K562 (cell line): ENCODE measurements at regions not wholly inside any gene's neighbourhood (a gene's known extent, or its start where the extent isn't known, plus 50 kb on each side); places are given as distances from the start of the nearest gene placed in this dataset.

Experiments
- ATAC-seq: fragments of 200-7000 bp; cut with Tn5 transposase; 3 replicates; pipeline ENCODE4 v1.9.1; 2020; ENCODE audit warnings: moderate library complexity
- BruUV-seq: library from RNA; stranded (reverse); fragments of 400-500 nt; replicated peaks from 2 replicates; lab custom pipeline; 2021; lab: Mats Ljungman, UMichigan
- CTCF ChIA-PET: fragments of 300-600 bp; formaldehyde crosslinking; extraction: SDS; loops from one replicate; lab custom pipeline; 2021; ENCODE audit warnings: low intra/inter-chr PET ratio; lab: Yijun Ruan, JAX
- POLR2A ChIA-PET: fragments of 300-600, 350-650 bp; sonication (Branson Sonifier 250); formaldehyde crosslinking; extraction: SDS; loops from one replicate; lab custom pipeline; 2021; ENCODE audit warnings: antibody characterized with exemption, inconsistent platforms; lab: Yijun Ruan, JAX
- DNase-seq, 4 experiments: peaks; one replicate each; pipeline versions ENCODE4 v3.0.0 to v3.0.0-alpha.2; 2011 to 2018; ENCODE audit warnings: low spot score in 3 of 4, mixed read lengths in 3 of 4; ENCODE audit errors: extremely low read depth in 1 of 4
- FAIRE-seq: peaks from 2 replicates; lab custom pipeline; 2011; peaks lifted over from hg19 to GRCh38; lab: Jason Lieb, UNC
- H2AFZ ChIP-seq: 2 replicates; pipeline ENCODE4 v1.6.0; 2011; ENCODE audit warnings: low read depth, low read length, control low read depth, inconsistent platforms
- H3K27ac ChIP-seq: fragments of 200-600 bp; 3 replicates; pipeline ENCODE4 v1.8.0; 2011; ENCODE audit warnings: low read depth, mild to moderate bottlenecking, control low read depth, inconsistent platforms, low read length, moderate library complexity, mixed read lengths; ENCODE audit errors: extremely low read depth
- H3K27me3 ChIP-seq, 2 experiments: fragments of 300-600 bp in 1 of 2; 2 replicates in 1 of 2; 3 replicates in 1 of 2; pipeline versions ENCODE4 v1.6.0 to v1.8.0; 2011; ENCODE audit warnings: inconsistent platforms in 2 of 2, low read length in 2 of 2, mild to moderate bottlenecking in 1 of 2, mixed read lengths in 1 of 2, moderate library complexity in 1 of 2; ENCODE audit not compliant: control insufficient read depth in 2 of 2, insufficient read depth in 2 of 2
- H3K36me3 ChIP-seq: fragments of 300-600 bp; 3 replicates; pipeline ENCODE4 v1.8.0; 2011; ENCODE audit warnings: mild to moderate bottlenecking, low read length, inconsistent platforms; ENCODE audit not compliant: control insufficient read depth, insufficient read depth
- H3K4me1 ChIP-seq, 2 experiments: fragments of 200-600 bp in 1 of 2; replicated peaks in 1 of 2; 2 replicates in 1 of 2; 3 replicates in 1 of 2; pipeline versions ENCODE4 v1.5.1 to v1.8.0; 2011; ENCODE audit warnings: inconsistent platforms in 2 of 2, low read length in 2 of 2, mild to moderate bottlenecking in 1 of 2, mixed read lengths in 1 of 2, moderate library complexity in 1 of 2; ENCODE audit not compliant: control insufficient read depth in 2 of 2, insufficient read depth in 2 of 2
- H3K4me2 ChIP-seq: 2 replicates; pipeline ENCODE4 v1.6.1; 2011; ENCODE audit warnings: low read length, control low read depth, inconsistent platforms, mixed read lengths; ENCODE audit not compliant: insufficient read depth
- H3K4me3 ChIP-seq: fragments of 200-600 bp; sonication (generic), shearing (Covaris generic); 2 replicates; pipeline ENCODE4 v1.5.1; 2016; ENCODE audit warnings: control low read depth, inconsistent platforms
- H3K79me2 ChIP-seq: fragments of 200-600 bp; 3 replicates; pipeline ENCODE4 v1.8.0; 2011; ENCODE audit warnings: low read length, inconsistent platforms; ENCODE audit not compliant: control insufficient read depth, insufficient read depth
- H3K9ac ChIP-seq, 2 experiments: 2 replicates each; pipeline versions ENCODE4 v1.6.0 to v1.6.1; 2011; ENCODE audit warnings: low read depth in 2 of 2, low read length in 2 of 2, control low read depth in 1 of 2, inconsistent platforms in 1 of 2, mild to moderate bottlenecking in 1 of 2, mixed read lengths in 1 of 2; ENCODE audit not compliant: insufficient read depth in 1 of 2
- H3K9me1 ChIP-seq: one replicate; pipeline ENCODE4 v1.6.0; 2011; ENCODE audit warnings: inconsistent platforms, mild to moderate bottlenecking, low read length, moderate library complexity; ENCODE audit not compliant: control insufficient read depth, insufficient read depth
- H3K9me3 ChIP-seq: replicated peaks from 2 replicates; pipeline ENCODE4 v1.5.1; 2011; ENCODE audit warnings: low read depth, low read length, inconsistent platforms; ENCODE audit not compliant: control insufficient read depth, insufficient read depth
- H4K20me1 ChIP-seq: replicated peaks from 2 replicates; pipeline ENCODE4 v1.6.1; 2011; ENCODE audit warnings: low read length, inconsistent platforms, mixed read lengths; ENCODE audit not compliant: control insufficient read depth, insufficient read depth
- CBX3 ChIP-seq, 2 experiments: IDR thresholded peaks; 1 replicate in 1 of 2; 2 replicates in 1 of 2; pipeline ENCODE4 v1.6.1; 2012; ENCODE audit warnings: inconsistent platforms in 2 of 2, low read length in 2 of 2, borderline replicate concordance in 1 of 2, control low read depth in 1 of 2
- FOXP1 ChIP-seq: sonication (generic); formaldehyde crosslinking; IDR thresholded peaks from 2 replicates; pipeline ENCODE4 v1.8.0; 2022; ENCODE audit warnings: mild to moderate bottlenecking, missing genetic modification reagents
- HNRNPL ChIP-seq: fragments of 200-400 bp; formaldehyde crosslinking; IDR thresholded peaks from 2 replicates; pipeline ENCODE4 v1.6.1; 2017; ENCODE audit warnings: low read depth, mild to moderate bottlenecking, low read length
- NCOA6 ChIP-seq: fragments of 450-650 bp; IDR thresholded peaks from 2 replicates; pipeline ENCODE4 v1.6.1; 2017; ENCODE audit warnings: mild to moderate bottlenecking
- NONO ChIP-seq, 2 experiments: fragments of 200-400 bp in 1 of 2; fragments of 450-650 bp in 1 of 2; formaldehyde crosslinking in 1 of 2; IDR thresholded peaks; 2 replicates each; pipeline ENCODE4 v1.6.1; 2017; ENCODE audit warnings: low read depth in 2 of 2, mild to moderate bottlenecking in 2 of 2, moderate library complexity in 2 of 2, low read length in 1 of 2
- NR2C1 ChIP-seq, 2 experiments: fragments of 450-650 bp; IDR thresholded peaks; 2 replicates each; pipeline ENCODE4 v1.6.1; 2017; ENCODE audit warnings: mild to moderate bottlenecking in 2 of 2, antibody characterized with exemption in 1 of 2, inconsistent platforms in 1 of 2, missing compliant biosample characterization in 1 of 2, missing genetic modification characterization in 1 of 2
- SAFB ChIP-seq: fragments of 200-400 bp; formaldehyde crosslinking; IDR thresholded peaks from 2 replicates; pipeline ENCODE4 v1.6.1; 2017; ENCODE audit warnings: low read depth, low read length, borderline replicate concordance
- ZC3H8 ChIP-seq: fragments of 450-650 bp; IDR thresholded peaks from 2 replicates; pipeline ENCODE4 v1.6.1; 2017
- ZFPM2 ChIP-seq: fragments of 250-450 bp; sonication (Bioruptor Pico); IDR thresholded peaks from 2 replicates; pipeline ENCODE4 v1.5.1; 2022; ENCODE audit warnings: mild to moderate bottlenecking
- ZNF561 ChIP-seq: fragments of 450-650 bp; formaldehyde crosslinking; conservative IDR thresholded peaks from 2 replicates; pipeline ENCODE4 v1.4.0; 2020; ENCODE audit warnings: mild to moderate bottlenecking, moderate library complexity
- ZNF778 ChIP-seq: fragments of 450-650 bp; formaldehyde crosslinking; IDR thresholded peaks from 2 replicates; pipeline ENCODE4 v1.4.0; 2020; ENCODE audit warnings: mild to moderate bottlenecking, moderate library complexity
- WGBS: fragments of 100-300 bp; shearing (Covaris generic); methylation state at CpG from one replicate; pipeline ENCODE4 v1.1.6; 2016; ENCODE audit warnings: low coverage, mixed read lengths; ENCODE audit not compliant: insufficient coverage; ENCODE audit errors: missing lambda C conversion rate; 5-methylcytosine and 5-hydroxymethylcytosine counted together
- in situ Hi-C: fragments of 300-500 bp; cut with MboI; formaldehyde crosslinking; loops from 4 replicates; pipeline ENCODE4 v1.15.0; 2018; ENCODE audit warnings: inconsistent platforms, mixed read lengths
- intact Hi-C: fragments of 100-400 bp; cut with micrococcal nuclease; formaldehyde crosslinking; loops from 2 replicates; pipeline ENCODE4 v1.14.2; 2022
- TF ChIP-seq, protein P1 (sequence below): fragments of 150-350 bp; IDR thresholded peaks from 2 replicates; pipeline ENCODE4 v1.6.1; 2014; ENCODE audit warnings: low read depth, mild to moderate bottlenecking, low read length, borderline replicate concordance
- TF ChIP-seq, protein P2 (sequence below): sonication (generic); formaldehyde crosslinking; IDR thresholded peaks from 2 replicates; pipeline ENCODE4 v1.8.0; 2022; ENCODE audit warnings: mild to moderate bottlenecking, missing genetic modification reagents

DNA sequence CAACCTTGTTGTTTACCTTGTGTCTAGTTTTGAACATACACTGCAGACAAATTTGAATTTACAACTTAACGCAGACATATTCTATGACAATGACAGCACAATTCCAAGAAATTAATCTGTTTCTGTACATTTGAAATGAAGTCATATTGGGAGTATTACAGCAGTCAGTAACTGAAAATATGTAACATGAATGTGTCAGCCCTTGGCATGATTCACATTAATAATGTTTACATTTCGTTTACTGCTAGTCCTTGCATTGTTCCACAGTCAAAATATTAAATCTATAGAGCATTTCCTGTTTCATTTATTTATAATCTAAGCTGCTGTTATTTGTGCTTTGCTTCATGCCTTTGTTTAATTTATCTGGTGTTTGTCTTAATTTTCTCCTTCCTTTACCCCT, 80.4 kb downstream of the NOC3L start:
- Histone ChIP-seq H3K27me3 (no peaks in the 10 kb centered on the region; a peak in 1 of 5 replicates), H3K79me2 (no peaks in the 10 kb centered on the region), H3K9me1 (no peaks in the 10 kb centered on the region), H3K4me1 (no peaks in the 10 kb centered on the region), H3K36me3 (no peaks in the 10 kb centered on the region), H3K9me3 (no peaks in the 10 kb centered on the region), H3K4me3 (no peak overlapping the region), H2AFZ (no peak overlapping the region), H3K4me2 (no peak overlapping the region), H3K9ac (no peak overlapping the region), H3K27ac (no peak overlapping the region), H4K20me1 (no peaks in the 10 kb centered on the region)
- DNase-seq: no peak
- no peak for ATAC-seq
- no peak for FAIRE-seq
- POLR2A ChIA-PET: no interaction called here
- in situ Hi-C loops: no loop called here
- TF ChIP-seq, protein P1, sequence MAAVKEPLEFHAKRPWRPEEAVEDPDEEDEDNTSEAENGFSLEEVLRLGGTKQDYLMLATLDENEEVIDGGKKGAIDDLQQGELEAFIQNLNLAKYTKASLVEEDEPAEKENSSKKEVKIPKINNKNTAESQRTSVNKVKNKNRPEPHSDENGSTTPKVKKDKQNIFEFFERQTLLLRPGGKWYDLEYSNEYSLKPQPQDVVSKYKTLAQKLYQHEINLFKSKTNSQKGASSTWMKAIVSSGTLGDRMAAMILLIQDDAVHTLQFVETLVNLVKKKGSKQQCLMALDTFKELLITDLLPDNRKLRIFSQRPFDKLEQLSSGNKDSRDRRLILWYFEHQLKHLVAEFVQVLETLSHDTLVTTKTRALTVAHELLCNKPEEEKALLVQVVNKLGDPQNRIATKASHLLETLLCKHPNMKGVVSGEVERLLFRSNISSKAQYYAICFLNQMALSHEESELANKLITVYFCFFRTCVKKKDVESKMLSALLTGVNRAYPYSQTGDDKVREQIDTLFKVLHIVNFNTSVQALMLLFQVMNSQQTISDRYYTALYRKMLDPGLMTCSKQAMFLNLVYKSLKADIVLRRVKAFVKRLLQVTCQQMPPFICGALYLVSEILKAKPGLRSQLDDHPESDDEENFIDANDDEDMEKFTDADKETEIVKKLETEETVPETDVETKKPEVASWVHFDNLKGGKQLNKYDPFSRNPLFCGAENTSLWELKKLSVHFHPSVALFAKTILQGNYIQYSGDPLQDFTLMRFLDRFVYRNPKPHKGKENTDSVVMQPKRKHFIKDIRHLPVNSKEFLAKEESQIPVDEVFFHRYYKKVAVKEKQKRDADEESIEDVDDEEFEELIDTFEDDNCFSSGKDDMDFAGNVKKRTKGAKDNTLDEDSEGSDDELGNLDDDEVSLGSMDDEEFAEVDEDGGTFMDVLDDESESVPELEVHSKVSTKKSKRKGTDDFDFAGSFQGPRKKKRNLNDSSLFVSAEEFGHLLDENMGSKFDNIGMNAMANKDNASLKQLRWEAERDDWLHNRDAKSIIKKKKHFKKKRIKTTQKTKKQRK: no peak
- no peak for TF ChIP-seq ZC3H8
- TF ChIP-seq HNRNPL: no peak
- no peak for TF ChIP-seq NR2C1 (IDR thresholded peaks at IDR 0.05)
- no peak for TF ChIP-seq NR2C1 (tag; IDR thresholded peaks at IDR 0.05)
- no peak for TF ChIP-seq SAFB
- TF ChIP-seq NONO (IDR thresholded peaks at IDR 0.05; ENCODE audit: low read depth in 2 of 2, low read length in 1 of 2): no peak
- TF ChIP-seq CBX3 (IDR thresholded peaks at IDR 0.05; ENCODE audit: borderline replicate concordance in 1 of 2, low read length in 2 of 2): no peak
- TF ChIP-seq NCOA6: no peak
- no peak for TF ChIP-seq FOXP1 (CRISPR knock-in tag)
- no peak for TF ChIP-seq ZNF561 (CRISPR knock-in tag)
- no peak for TF ChIP-seq ZFPM2
- TF ChIP-seq ZNF778: no peak
- TF ChIP-seq, protein P2, sequence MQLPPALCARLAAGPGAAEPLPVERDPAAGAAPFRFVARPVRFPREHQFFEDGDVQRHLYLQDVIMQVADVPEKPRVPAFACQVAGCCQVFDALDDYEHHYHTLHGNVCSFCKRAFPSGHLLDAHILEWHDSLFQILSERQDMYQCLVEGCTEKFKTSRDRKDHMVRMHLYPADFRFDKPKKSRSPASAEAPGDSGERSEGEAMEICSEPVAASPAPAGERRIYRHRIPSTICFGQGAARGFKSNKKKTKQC (CRISPR knock-in tag): no peak
- intact Hi-C loops: no loop called here
- no TSS peak for BruUV-seq
- CTCF ChIA-PET: no interaction called here
- WGBS: 0% methylated on average over 2 of the region's 2 CpGs
